NCI-H2196 treated with DMSO at 0.1 percent for 48 hours (cell line): ENCODE measurements at regions not wholly inside any gene's neighbourhood (a gene's known extent, or its start where the extent isn't known, plus 50 kb on each side); places are given as distances from the start of the nearest gene placed in this dataset.

Experiments
- DNase-seq: peaks from one replicate; lab custom pipeline; 2025; ENCODE audit not compliant: unreplicated experiment; lab: John Stamatoyannopoulos, UW

DNA sequence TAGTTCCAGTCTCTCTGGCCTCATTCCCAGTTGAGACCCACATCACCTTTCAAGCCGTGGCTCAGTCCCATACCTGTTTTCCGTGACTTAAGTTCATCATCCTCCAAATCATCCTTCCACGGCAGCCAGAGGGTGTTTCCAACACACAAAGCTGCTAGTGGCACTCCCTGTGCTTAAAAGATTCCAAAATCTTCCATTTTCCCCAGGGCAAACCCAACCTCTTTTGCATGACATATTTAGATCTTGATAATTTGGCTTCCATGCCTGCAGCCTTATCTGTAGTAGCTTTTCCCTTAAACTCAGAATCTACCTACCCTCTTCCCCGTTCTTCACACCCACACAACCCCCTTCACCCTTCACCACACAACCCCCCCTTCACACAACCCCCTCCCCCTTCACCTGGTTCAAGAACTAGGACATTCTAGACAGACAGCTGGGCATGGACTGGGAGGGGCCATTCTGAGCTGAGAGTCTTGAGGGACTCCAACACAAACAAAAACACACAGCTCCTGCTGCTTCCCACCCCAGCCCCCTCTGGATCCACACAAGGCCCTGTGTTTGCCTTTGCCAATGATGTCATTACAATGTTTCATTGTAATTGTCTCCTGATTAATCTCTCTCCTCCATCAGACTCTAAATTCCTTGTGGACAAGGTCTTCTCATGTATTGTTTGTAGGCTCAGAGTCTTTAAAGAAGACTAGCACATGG is 268.2 kb downstream of the SH3GL2 start:
- DNase-seq = no peak

GRCh38 chr9:17847908-17848307 is 269.0 kb downstream of the SH3GL2 start:
- no peak for DNase-seq

- no peak for DNase-seq
Measured at GRCh38 chr9:17852108-17852507, 273.2 kb downstream of the SH3GL2 start.

GRCh38 chr9:17854487-17854886 is 275.6 kb downstream of the SH3GL2 start:
- no peak for DNase-seq

DNA sequence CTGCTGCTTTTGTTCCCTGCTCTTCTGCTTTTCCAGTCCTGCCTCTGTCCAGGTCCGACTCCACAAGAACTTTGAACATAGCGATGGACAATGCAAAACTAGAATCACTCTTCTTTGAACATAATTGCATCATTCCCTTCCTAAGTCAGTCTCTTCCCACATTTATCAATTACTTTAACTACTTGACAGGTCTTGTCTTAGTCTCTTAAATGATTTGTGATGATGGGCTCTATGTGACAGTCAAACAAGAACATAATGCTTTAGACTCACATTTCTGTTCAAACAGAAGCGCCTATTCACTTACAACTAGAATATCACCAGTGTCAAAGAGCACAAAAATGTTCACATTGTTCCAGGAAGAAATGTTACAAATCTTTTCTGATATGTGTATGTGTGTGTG is 278.1 kb downstream of the SH3GL2 start:
- DNase-seq = no peak

- DNase-seq = no peak
Measured at GRCh38 chr9:17859228-17859627, 280.4 kb downstream of the SH3GL2 start.

DNA sequence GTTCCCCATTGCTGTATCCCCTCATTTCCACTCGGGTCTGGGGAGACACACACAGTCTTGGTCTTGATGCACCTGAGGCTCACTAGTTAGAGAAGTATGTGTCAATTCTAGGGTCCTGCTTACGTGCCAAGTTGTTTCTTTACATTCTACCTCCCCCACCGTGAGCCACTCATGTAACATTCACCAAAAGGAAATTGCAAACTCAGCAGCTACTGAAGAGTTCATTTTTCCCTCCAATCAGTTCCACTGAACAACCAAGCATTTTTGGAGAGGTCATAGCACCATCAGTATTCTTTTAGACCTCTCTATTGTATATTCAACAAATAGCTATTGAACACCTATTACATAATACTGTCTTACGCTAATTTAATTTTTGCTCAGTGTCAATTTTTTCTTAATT is 281.1 kb downstream of the SH3GL2 start:
- no peak for DNase-seq

- no peak for DNase-seq
Measured at GRCh38 chr9:17862101-17862500, 283.2 kb downstream of the SH3GL2 start.

- no peak for DNase-seq
Measured at GRCh38 chr9:17862629-17863028, 283.8 kb downstream of the SH3GL2 start.

DNA sequence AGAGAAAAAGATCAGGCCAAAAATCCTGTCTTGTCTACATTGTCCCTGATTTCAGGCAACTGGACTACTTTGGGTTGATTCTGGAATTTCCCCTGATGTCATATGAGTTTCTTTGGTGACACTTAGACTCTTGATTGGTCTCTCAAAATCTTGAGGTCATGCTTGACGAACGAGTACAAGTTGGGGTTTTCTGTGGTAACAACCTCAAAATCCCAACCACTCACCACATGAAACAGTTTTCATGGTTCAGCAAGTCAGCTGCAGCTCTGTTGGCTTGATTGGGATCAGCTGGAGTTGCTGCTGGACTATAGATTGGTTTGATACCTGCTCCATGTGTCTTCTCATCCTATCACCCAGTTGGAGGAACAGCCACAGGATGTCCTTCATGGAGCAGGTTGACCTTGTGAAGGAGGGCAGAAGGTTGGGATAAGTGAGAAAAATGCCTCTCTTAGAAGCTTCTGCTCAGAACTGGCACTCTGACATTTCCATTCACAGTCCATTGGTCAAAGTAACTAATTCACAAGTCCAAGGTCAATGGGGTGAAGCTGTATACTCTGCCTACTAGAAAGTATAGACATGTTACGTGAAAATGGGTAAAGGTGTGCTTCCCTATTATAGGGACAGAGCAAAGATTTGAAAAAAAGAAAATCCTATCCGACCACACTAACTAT is 284.5 kb downstream of the SH3GL2 start:
- no peak for DNase-seq

- DNase-seq = no peak
Measured at GRCh38 chr9:17863924-17864323, 285.1 kb downstream of the SH3GL2 start.

DNA sequence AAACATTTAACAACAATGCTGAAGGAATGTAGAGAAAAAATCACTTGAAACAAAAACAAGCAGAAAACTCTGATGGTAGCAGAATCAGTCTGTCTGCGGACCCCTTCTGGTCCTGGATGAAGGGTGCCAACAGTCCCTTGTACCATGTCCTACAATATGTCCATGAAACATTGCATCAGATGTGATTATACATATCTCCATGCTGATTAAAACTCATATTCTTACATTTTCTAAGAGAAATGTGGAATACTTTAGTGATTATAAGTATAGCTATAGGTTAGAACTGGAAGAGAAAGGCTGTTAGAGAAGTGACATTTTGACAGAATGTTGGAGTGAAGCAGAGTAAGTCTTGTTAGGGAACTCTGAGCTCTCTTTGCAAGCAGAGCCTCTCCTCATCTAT is 286.1 kb downstream of the SH3GL2 start:
- DNase-seq = no peak

- DNase-seq = no peak
Measured at GRCh38 chr9:17865881-17866280, 287.0 kb downstream of the SH3GL2 start.

DNA sequence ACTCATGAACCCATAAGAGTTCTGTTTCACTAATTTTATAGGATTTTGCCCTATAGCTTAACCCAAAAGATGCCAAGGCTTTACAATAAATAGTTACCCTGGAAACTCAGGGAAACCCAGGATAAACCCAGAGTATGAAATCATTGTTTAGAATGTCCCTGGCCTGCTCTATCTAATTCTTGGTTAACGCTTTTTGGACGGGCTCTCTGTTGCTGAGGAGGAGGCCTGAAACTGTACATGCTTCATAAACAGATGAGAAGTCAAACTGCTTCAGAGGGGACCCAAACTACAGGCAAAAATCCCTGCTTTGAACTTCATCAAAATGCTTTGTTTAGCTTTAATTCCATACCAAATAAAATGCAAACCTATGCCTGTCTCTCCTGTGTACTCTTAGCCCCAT is 291.9 kb downstream of the SH3GL2 start:
- DNase-seq = no peak

DNA sequence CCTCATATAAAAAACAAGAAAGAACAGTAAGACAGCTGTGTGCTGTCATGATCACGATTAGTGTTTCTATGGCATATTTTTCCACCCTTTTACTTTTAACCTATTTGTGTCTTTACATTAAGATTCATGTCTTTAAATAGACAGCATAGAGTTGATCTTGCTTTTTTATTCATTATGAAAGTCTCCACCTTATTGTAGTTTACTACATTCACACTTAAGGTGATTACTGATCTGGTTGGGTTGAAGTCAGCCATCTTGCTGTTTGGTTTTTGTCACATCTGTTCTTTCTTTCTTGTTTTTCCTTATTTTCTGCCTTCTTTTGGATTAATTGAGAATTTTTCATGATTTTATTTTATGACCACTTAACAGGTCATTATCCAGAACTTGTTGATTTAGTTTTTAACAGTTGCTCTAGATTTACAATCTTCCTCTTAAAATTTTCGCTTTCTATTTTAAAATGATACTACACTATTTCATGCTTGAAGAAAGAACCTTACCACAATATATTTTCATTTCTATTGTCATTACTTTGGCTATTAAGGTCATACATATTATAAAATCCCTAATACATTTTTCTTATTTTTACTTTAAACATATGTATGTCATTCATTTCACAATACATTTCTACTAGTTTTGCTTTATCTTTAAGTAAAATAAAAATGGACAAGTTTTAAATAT is 292.5 kb downstream of the SH3GL2 start:
- no peak for DNase-seq

GRCh38 chr9:17875886-17876285 is 297.0 kb downstream of the SH3GL2 start:
- no peak for DNase-seq

DNA sequence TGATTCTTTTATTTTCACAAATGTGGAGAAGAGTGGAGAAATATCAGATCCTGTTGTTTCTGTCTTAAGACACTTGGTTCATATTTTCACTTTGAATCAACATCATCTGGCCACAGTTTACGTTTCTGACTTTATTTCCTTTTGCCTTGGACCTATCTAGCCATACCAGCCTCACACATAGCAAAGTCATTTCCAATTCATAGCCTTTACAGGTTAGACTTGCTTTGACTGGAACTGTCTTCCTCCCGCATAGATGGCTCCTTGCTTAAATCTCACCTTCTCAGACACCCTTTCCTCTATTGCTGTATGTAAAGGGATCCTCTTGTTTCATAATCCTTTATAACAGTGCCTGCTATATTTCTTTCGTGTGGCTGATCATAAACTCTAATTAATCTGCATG is 297.8 kb downstream of the SH3GL2 start:
- no peak for DNase-seq

- no peak for DNase-seq
Measured at GRCh38 chr9:17878810-17879370, 300.0 kb downstream of the SH3GL2 start.

DNA sequence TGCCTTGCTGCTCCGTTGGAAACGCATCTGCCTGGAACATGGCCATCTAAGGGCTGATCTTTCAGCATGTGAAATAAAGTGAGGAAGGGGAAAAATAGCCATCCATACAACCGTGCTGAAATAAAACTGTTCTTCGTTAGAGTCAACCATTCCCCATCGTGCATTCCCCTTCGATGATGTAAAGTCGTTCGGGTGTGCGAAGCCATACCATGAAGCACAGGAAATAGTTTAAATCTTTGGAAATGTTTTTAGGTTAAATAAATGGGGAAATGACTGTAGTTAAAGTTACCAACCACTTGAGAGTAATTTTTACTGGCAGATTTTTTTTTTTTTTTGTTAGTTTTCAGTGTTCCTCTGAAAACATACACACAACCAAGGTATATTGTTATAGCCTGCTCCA is 302.5 kb downstream of the SH3GL2 start:
- DNase-seq = no peak

DNA sequence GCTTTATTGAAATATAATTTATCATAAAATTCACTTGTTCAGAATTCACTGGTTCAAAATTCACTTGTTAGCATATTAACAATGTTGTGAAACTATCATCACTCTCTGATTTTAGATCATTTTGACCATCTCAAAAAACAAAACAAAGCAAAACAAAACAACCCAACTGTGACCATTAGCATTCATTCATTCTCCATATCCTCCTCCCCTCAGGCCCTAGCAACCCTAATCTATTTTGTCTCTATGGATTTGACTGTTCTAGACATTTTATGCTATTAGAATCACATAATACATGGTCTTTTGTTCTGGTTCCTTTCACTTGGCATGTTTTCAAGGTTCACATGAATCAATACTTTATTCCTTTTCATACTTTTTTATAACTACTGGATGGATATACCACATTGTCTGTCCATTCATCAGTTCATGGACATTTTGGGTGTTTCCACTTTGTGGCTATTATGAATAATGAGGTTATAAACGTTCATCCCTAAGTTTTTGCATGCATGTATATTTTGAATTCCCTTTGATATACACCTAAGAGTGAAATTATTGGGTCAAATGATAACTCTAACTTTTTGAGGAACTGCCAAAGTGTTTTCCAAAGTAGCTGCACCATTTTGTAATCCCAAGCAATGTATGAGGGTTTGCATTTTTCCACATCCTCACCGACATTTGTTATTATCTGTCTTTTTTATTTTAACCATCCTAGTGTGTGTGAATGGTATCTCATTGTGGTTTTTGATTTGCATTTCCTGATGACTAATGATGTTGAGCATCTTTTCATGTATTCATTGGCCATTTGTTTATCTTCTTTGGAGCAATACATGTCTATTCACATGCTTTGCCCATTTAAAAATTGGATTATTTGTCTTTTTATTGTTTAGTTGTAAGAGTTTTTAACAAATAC is 304.1 kb downstream of the SH3GL2 start:
- DNase-seq = no peak

DNA sequence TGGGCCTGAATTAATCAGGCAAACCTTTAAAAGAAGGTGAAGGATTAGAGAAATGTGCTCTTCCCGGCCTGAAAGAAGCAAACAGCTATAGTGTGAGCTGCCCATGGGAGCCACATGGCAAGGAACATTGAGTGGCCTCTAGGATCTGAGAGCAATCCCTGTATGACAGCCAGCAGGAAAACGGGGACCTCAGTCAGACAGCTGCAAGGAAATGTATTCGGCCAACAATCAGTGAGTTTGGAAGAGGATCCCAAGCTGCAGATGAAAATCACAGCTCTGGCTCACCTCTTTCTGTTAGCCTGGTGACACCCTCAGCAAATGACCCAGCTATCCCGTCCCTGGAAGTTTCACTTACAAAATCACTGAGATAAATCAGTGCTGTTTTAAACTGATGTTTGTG is 309.2 kb downstream of the SH3GL2 start:
- no peak for DNase-seq
